ENCODE measurements at regions not wholly inside any gene's neighbourhood (a gene's known extent, or its start where the extent isn't known, plus 50 kb on each side); places are given as distances from the start of the nearest gene placed in this dataset.
A peak's percentile ranks its signal among the peaks of the same experiment; 100 is the strongest.
"Not testable (repeated sequence)": the region's sequence is repeated elsewhere in the genome, so short reads cannot be mapped to it uniquely, and the experiment has no call there.

GRCh38 chr15:22358932-22359331 is 99.8 kb upstream of the GOLGA6L22 start:
- H3K27me3 ChIP-seq; DNase-seq (ENCODE audit: low spot score in 2 of 2); H3K36me3 ChIP-seq; H3K4me3 ChIP-seq; intact Hi-C loops (cut with DNase I); H3K27ac ChIP-seq; H3K9me3 ChIP-seq; H3K4me1 ChIP-seq: not testable (repeated sequence)

GRCh38 chr15:22359587-22359986 is 99.1 kb upstream of the GOLGA6L22 start:
- H3K4me1 ChIP-seq; H3K36me3 ChIP-seq; DNase-seq (ENCODE audit: low spot score in 2 of 2); H3K9me3 ChIP-seq; H3K4me3 ChIP-seq; H3K27ac ChIP-seq; intact Hi-C loops (cut with DNase I); H3K27me3 ChIP-seq: not testable (repeated sequence)

- DNase-seq (ENCODE audit: low spot score in 2 of 2); H3K36me3 ChIP-seq; H3K27ac ChIP-seq; intact Hi-C loops (cut with DNase I); H3K9me3 ChIP-seq; H3K27me3 ChIP-seq; H3K4me3 ChIP-seq; H3K4me1 ChIP-seq: not testable (repeated sequence)
These were observed 98.0 kb upstream of the GOLGA6L22 start for GRCh38 chr15:22360696-22361095.

- H3K27ac ChIP-seq; H3K36me3 ChIP-seq; DNase-seq (ENCODE audit: low spot score in 2 of 2); H3K4me3 ChIP-seq; H3K4me1 ChIP-seq; H3K9me3 ChIP-seq; H3K27me3 ChIP-seq; intact Hi-C loops (cut with DNase I): not testable (repeated sequence)
These were observed 96.2 kb upstream of the GOLGA6L22 start for GRCh38 chr15:22362502-22362901.

GRCh38 chr15:22371246-22371834 is 87.4 kb upstream of the GOLGA6L22 start:
- H3K4me3 ChIP-seq; H3K27me3 ChIP-seq; intact Hi-C loops (cut with DNase I); H3K27ac ChIP-seq; H3K9me3 ChIP-seq; DNase-seq (ENCODE audit: low spot score in 2 of 2); H3K4me1 ChIP-seq; H3K36me3 ChIP-seq: not testable (repeated sequence)

- H3K27me3 ChIP-seq; intact Hi-C loops (cut with DNase I); H3K4me3 ChIP-seq; H3K27ac ChIP-seq; H3K36me3 ChIP-seq; DNase-seq (ENCODE audit: low spot score in 2 of 2); H3K4me1 ChIP-seq; H3K9me3 ChIP-seq: not testable (repeated sequence)
These were observed 84.2 kb upstream of the GOLGA6L22 start for GRCh38 chr15:22374531-22374930.

GRCh38 chr15:22375829-22376228 is 82.9 kb upstream of the GOLGA6L22 start:
- H3K27ac ChIP-seq; H3K27me3 ChIP-seq; H3K9me3 ChIP-seq; H3K4me3 ChIP-seq; H3K36me3 ChIP-seq; intact Hi-C loops (cut with DNase I); H3K4me1 ChIP-seq; DNase-seq (ENCODE audit: low spot score in 2 of 2): not testable (repeated sequence)

- intact Hi-C loops (cut with DNase I); DNase-seq (ENCODE audit: low spot score in 2 of 2); H3K27me3 ChIP-seq; H3K36me3 ChIP-seq; H3K4me3 ChIP-seq; H3K4me1 ChIP-seq; H3K27ac ChIP-seq; H3K9me3 ChIP-seq: not testable (repeated sequence)
These were observed 80.8 kb upstream of the GOLGA6L22 start for GRCh38 chr15:22377859-22378258.

- H3K36me3 ChIP-seq; intact Hi-C loops (cut with DNase I); H3K9me3 ChIP-seq; DNase-seq (ENCODE audit: low spot score in 2 of 2); H3K4me1 ChIP-seq; H3K27ac ChIP-seq; H3K4me3 ChIP-seq; H3K27me3 ChIP-seq: not testable (repeated sequence)
These were observed 71.0 kb upstream of the GOLGA6L22 start for GRCh38 chr15:22387691-22388090.

- H3K9me3 ChIP-seq; H3K36me3 ChIP-seq; H3K4me3 ChIP-seq; H3K27ac ChIP-seq; H3K4me1 ChIP-seq; H3K27me3 ChIP-seq; intact Hi-C loops (cut with DNase I): not testable (repeated sequence)
- DNase-seq (ENCODE audit: low spot score in 2 of 2), result peak in 1 of 2 donors; percentile 59
These were observed 70.3 kb upstream of the GOLGA6L22 start for GRCh38 chr15:22388365-22388764.

- H3K9me3 ChIP-seq; H3K36me3 ChIP-seq; intact Hi-C loops (cut with DNase I); H3K4me3 ChIP-seq; H3K27me3 ChIP-seq; H3K4me1 ChIP-seq; DNase-seq (ENCODE audit: low spot score in 2 of 2); H3K27ac ChIP-seq: not testable (repeated sequence)
These were observed 57.5 kb upstream of the GOLGA6L22 start for GRCh38 chr15:22401207-22401606.

GRCh38 chr15:22401703-22402102 is 57.0 kb upstream of the GOLGA6L22 start:
- H3K36me3 ChIP-seq; intact Hi-C loops (cut with DNase I); H3K4me3 ChIP-seq; H3K9me3 ChIP-seq; H3K27me3 ChIP-seq; DNase-seq (ENCODE audit: low spot score in 2 of 2); H3K27ac ChIP-seq; H3K4me1 ChIP-seq: not testable (repeated sequence)

GRCh38 chr15:22405765-22406164 is 52.9 kb upstream of the GOLGA6L22 start:
- H3K27me3 ChIP-seq; H3K36me3 ChIP-seq; DNase-seq (ENCODE audit: low spot score in 2 of 2); H3K27ac ChIP-seq; H3K9me3 ChIP-seq; H3K4me1 ChIP-seq; intact Hi-C loops (cut with DNase I); H3K4me3 ChIP-seq: not testable (repeated sequence)
